ENCODE measurements at regions not wholly inside any gene's neighbourhood (a gene's known extent, or its start where the extent isn't known, plus 50 kb on each side); places are given as distances from the start of the nearest gene placed in this dataset.

DNA sequence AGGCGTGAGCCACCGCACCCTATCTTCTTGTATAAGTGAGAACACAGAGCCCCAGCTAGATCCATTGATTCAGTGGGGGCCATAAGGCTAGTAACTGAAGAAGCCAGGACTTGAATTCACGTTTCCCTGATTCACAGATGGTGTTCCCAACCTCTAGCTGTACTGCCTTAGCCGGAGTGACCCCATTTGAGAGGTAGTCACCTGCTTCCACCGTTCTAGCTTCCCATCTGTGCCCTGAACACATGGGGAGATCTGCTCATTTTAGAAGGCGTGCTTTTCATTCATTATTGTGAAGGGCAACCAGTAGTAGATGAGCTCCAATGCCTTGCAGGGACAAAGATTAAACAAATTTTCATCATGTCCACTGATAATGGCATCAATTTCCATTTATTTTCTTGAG is 365.7 kb upstream of the TPM1 start:
- no peak for TF ChIP-seq CTCF (IDR thresholded peaks at IDR 0.05; ENCODE audit: poor library complexity)
- TF ChIP-seq EZH2 (IDR thresholded peaks at IDR 0.05; ENCODE audit: borderline replicate concordance): no peak
